SH-SY5Y (cell line): ENCODE measurements at regions not wholly inside any gene's neighbourhood (a gene's known extent, or its start where the extent isn't known, plus 50 kb on each side); places are given as distances from the start of the nearest gene placed in this dataset.

Source experiments
- GATA2 ChIP-seq: IDR thresholded peaks from 2 replicates; pipeline ENCODE4 v1.6.1; 2011; ENCODE audit warnings: mild to moderate bottlenecking, low read depth, low read length
- GATA3 ChIP-seq: IDR thresholded peaks from 2 replicates; pipeline ENCODE4 v1.6.1; 2011; ENCODE audit warnings: low read depth, mild to moderate bottlenecking, low read length, moderate library complexity

DNA sequence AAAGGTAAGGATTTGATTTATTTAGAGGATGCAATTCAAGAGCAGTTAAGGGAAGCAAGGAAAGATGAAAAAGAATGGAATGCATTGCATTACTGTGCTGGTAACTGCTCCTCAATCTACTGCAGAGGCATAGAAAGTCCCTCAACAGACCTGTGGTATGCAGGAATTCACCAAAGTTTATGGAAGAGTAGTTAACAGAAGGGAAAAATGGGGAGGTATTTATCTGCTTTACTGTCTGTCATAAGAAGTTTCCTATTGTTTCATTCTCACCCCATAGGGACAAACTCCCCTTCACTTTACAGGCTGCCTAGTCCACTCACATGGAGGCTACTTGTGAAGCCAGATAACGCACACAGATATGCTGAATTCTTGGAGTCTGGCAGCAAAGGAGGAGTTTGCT, 354.9 kb upstream of the SPRY2 start:
- TF ChIP-seq GATA3 (no peak), GATA2 (no peak)
